22Rv1 (cell line): ENCODE measurements at regions not wholly inside any gene's neighbourhood (a gene's known extent, or its start where the extent isn't known, plus 50 kb on each side); places are given as distances from the start of the nearest gene placed in this dataset.

ENCODE experiments used
- CTCF ChIP-seq: fragments of 450-650 bp; IDR thresholded peaks from 2 replicates; pipeline ENCODE4 v1.5.1; 2017; ENCODE audit warnings: mild to moderate bottlenecking
- ZFX ChIP-seq: fragments of 450-650 bp; IDR thresholded peaks from 2 replicates; pipeline ENCODE4 v1.6.1; 2017; ENCODE audit warnings: antibody characterized with exemption, borderline replicate concordance

GRCh38 chr10:125450218-125450617 is 232.7 kb downstream of the TEX36 start:
- TF ChIP-seq CTCF: no peak
- TF ChIP-seq ZFX: no peak
